GM13976 (cell line): ENCODE measurements at regions not wholly inside any gene's neighbourhood (a gene's known extent, or its start where the extent isn't known, plus 50 kb on each side); places are given as distances from the start of the nearest gene placed in this dataset.
"Not testable (repeated sequence)": the region's sequence is repeated elsewhere in the genome, so short reads cannot be mapped to it uniquely, and the experiment has no call there.

Experiments
- DNase-seq: peaks from one replicate; pipeline ENCODE4 v3.0.0; 2012; ENCODE audit warnings: low spot score
- CTCF ChIP-seq: IDR thresholded peaks from 2 replicates; pipeline ENCODE4 v1.5.1; 2012; ENCODE audit warnings: borderline replicate concordance, mild to moderate bottlenecking; ENCODE audit not compliant: insufficient read depth; ENCODE audit errors: extremely low read depth, missing control alignments, control extremely low read depth
- in situ Hi-C: fragments of 300-500 bp; cut with MboI; formaldehyde crosslinking; loops from one replicate; pipeline ENCODE4 v1.12.0; 2022; ENCODE audit warnings: low sequenced_read_pairs, mixed read lengths, inconsistent platforms; ENCODE audit not compliant: unreplicated experiment

DNA sequence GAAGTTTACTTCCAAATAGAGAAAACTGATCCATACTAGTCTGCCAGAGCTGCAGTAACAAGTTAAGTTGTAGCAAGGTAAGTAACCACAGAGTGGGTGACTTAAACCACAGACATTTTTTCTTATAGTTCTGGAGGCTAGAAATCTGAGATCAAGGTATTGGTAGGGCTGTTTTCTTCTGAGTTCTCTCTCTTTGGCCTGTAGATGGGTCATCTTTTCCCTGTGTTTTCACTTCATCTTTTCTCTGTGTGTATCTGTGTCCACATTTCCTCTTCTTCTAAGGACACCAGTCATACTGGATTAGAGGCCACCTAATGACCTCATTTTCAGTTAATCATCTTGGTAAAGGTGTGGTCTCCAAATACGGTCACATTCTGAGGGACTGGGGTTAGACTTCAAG, 142.9 kb upstream of the MEX3C start:
- TF ChIP-seq CTCF, result no peak
- no peak for DNase-seq
- in situ Hi-C loops, result no loop called here

- in situ Hi-C loops, result no loop called here
- no peak for DNase-seq
- no peak for TF ChIP-seq CTCF
Measured at GRCh38 chr18:51342815-51343214, 145.3 kb upstream of the MEX3C start.

GRCh38 chr18:51345848-51346391, 148.4 kb upstream of the MEX3C start:
- TF ChIP-seq CTCF, result no peak
- no peak for DNase-seq
- in situ Hi-C loops, result no loop called here

DNA sequence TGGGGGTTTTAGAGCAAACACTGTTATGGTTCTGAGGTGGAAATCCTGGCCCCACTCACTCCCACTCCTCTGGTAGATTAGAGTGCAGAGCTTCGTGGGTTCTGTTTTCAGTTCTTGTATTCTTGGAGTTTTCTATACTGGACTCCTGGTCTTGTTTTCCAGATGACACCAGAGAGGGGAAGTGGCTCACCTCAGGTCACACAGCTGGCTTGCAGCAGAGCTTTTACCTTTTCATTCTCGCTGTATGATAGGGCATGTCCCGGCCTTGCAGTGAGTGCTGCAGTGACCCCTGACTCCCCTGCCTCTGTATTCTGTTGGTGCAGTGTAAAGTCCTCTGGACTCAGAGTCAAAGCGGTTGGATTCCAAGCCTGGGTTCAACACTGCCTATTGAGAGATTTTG, 148.9 kb upstream of the MEX3C start:
- DNase-seq, result no peak
- TF ChIP-seq CTCF, result no peak
- in situ Hi-C loops, result no loop called here

DNA sequence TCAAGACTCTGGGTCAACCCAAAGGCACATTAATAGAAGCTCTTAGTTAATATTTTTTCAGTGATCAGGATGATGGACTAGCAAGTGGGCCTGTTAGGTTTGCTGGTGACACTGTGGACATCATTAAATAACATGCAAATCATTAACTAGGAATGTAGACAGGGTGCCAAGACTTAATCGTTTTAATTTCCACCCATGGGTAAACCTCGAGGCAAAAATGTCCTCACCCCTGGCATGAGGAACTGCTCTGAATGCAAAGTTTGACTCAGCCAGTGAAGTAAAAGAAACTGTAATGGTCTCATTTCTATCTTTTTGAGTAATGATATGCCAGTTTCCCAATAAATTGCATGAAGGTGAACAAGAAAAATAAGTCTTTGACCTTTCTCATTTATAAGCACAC, 152.6 kb upstream of the MEX3C start:
- TF ChIP-seq CTCF, result no peak
- in situ Hi-C loops, result no loop called here
- DNase-seq, result no peak

- TF ChIP-seq CTCF, result no peak
- no peak for DNase-seq
- in situ Hi-C loops, result no loop called here
Measured at GRCh38 chr18:51355841-51356240, 158.4 kb upstream of the MEX3C start.

- DNase-seq, in situ Hi-C loops: not testable (repeated sequence)
Measured at GRCh38 chr18:51360301-51360700, 162.8 kb upstream of the MEX3C start.
